ENCODE measurements at regions not wholly inside any gene's neighbourhood (a gene's known extent, or its start where the extent isn't known, plus 50 kb on each side); places are given as distances from the start of the nearest gene placed in this dataset.

GRCh38 chr6:139721954-139722353 lies 347.5 kb upstream of the CITED2 start:
- H3K9me2 ChIP-seq (replicated peaks; ENCODE audit: insufficient read depth, low read length) = no peaks in the 10 kb centered on the region
- H3F3A ChIP-seq (ENCODE audit: insufficient read depth) = no peaks in the 10 kb centered on the region
- no peak overlapping the region for H3K4me2 ChIP-seq (ENCODE audit: low read depth, low read length, poor library complexity, severe bottlenecking)
- no peak overlapping the region for H3K9ac ChIP-seq (ENCODE audit: low read length)
- H3K27me3 ChIP-seq (ENCODE audit: low read length) = no peaks in the 10 kb centered on the region
- H3K9me3 ChIP-seq (ENCODE audit: insufficient read depth, low read length) = no peaks in the 10 kb centered on the region
- no peak overlapping the region for H2AFZ ChIP-seq (ENCODE audit: low read depth, low read length, severe bottlenecking)
- H3K27ac ChIP-seq (ENCODE audit: low read depth, low read length) = no peak overlapping the region
- H3K4me3 ChIP-seq (ENCODE audit: insufficient read depth, low read length, poor library complexity, severe bottlenecking) = no peak overlapping the region
- H3K79me2 ChIP-seq (ENCODE audit: insufficient read depth, low read length) = no peaks in the 10 kb centered on the region
- no peak for TF ChIP-seq EZH2phosphoT487 (conservative IDR thresholded peaks at IDR 0.05; ENCODE audit: low read length)
- TF ChIP-seq CTCF (IDR thresholded peaks at IDR 0.05; ENCODE audit: insufficient read depth, low read length, poor library complexity, severe bottlenecking) = no peak
- no peaks in the 10 kb centered on the region for H4K20me1 ChIP-seq (ENCODE audit: low read depth, low read length)
- no peaks in the 10 kb centered on the region for H3K36me3 ChIP-seq (ENCODE audit: low read length)

GRCh38 chr6:139713900-139714506 lies 339.6 kb upstream of the CITED2 start:
- Histone ChIP-seq H3K9me2 (replicated peaks; ENCODE audit: insufficient read depth, low read length) (no peaks in the 10 kb centered on the region), H3K9ac (ENCODE audit: low read length) (no peak overlapping the region), H2AFZ (ENCODE audit: low read depth, low read length, severe bottlenecking) (no peak overlapping the region), H3K9me3 (ENCODE audit: insufficient read depth, low read length) (no peaks in the 10 kb centered on the region), H3F3A (ENCODE audit: insufficient read depth) (no peaks in the 10 kb centered on the region), H3K79me2 (ENCODE audit: insufficient read depth, low read length) (no peaks in the 10 kb centered on the region), H3K27me3 (ENCODE audit: low read length) (no peaks in the 10 kb centered on the region), H3K4me2 (ENCODE audit: low read depth, low read length, poor library complexity, severe bottlenecking) (no peak overlapping the region), H3K27ac (ENCODE audit: low read depth, low read length) (no peak overlapping the region), H3K36me3 (ENCODE audit: low read length) (no peaks in the 10 kb centered on the region), H3K4me3 (ENCODE audit: insufficient read depth, low read length, poor library complexity, severe bottlenecking) (no peak overlapping the region), H4K20me1 (ENCODE audit: low read depth, low read length) (no peaks in the 10 kb centered on the region)
- no peak for TF ChIP-seq EZH2phosphoT487 (conservative IDR thresholded peaks at IDR 0.05; ENCODE audit: low read length)
- TF ChIP-seq CTCF (IDR thresholded peaks at IDR 0.05; ENCODE audit: insufficient read depth, low read length, poor library complexity, severe bottlenecking) = no peak

- no peak overlapping the region for H3K9ac ChIP-seq (ENCODE audit: low read length)
- H3K9me3 ChIP-seq (ENCODE audit: insufficient read depth, low read length) = no peaks in the 10 kb centered on the region
- no peak overlapping the region for H3K27ac ChIP-seq (ENCODE audit: low read depth, low read length)
- no peak overlapping the region for H2AFZ ChIP-seq (ENCODE audit: low read depth, low read length, severe bottlenecking)
- no peaks in the 10 kb centered on the region for H3K27me3 ChIP-seq (ENCODE audit: low read length)
- no peaks in the 10 kb centered on the region for H4K20me1 ChIP-seq (ENCODE audit: low read depth, low read length)
- H3K9me2 ChIP-seq (replicated peaks; ENCODE audit: insufficient read depth, low read length) = no peaks in the 10 kb centered on the region
- no peaks in the 10 kb centered on the region for H3F3A ChIP-seq (ENCODE audit: insufficient read depth)
- H3K4me2 ChIP-seq (ENCODE audit: low read depth, low read length, poor library complexity, severe bottlenecking) = no peak overlapping the region
- TF ChIP-seq CTCF (IDR thresholded peaks at IDR 0.05; ENCODE audit: insufficient read depth, low read length, poor library complexity, severe bottlenecking) (no peak), EZH2phosphoT487 (conservative IDR thresholded peaks at IDR 0.05; ENCODE audit: low read length) (no peak)
- H3K79me2 ChIP-seq (ENCODE audit: insufficient read depth, low read length) = no peaks in the 10 kb centered on the region
- H3K4me3 ChIP-seq (ENCODE audit: insufficient read depth, low read length, poor library complexity, severe bottlenecking) = no peak overlapping the region
- H3K36me3 ChIP-seq (ENCODE audit: low read length) = no peaks in the 10 kb centered on the region
Observed at GRCh38 chr6:139713424-139713823, 339.0 kb upstream of the CITED2 start.
